Retina (tissue), 1 donor: ENCODE measurements at regions not wholly inside any gene's neighbourhood (a gene's known extent, or its start where the extent isn't known, plus 50 kb on each side); places are given as distances from the start of the nearest gene placed in this dataset.
A peak's percentile ranks its signal among the peaks of the same experiment; 100 is the strongest.

Experiments
- DNase-seq: peaks from one replicate; pipeline ENCODE4 v3.0.0-alpha.2; 2016

DNA sequence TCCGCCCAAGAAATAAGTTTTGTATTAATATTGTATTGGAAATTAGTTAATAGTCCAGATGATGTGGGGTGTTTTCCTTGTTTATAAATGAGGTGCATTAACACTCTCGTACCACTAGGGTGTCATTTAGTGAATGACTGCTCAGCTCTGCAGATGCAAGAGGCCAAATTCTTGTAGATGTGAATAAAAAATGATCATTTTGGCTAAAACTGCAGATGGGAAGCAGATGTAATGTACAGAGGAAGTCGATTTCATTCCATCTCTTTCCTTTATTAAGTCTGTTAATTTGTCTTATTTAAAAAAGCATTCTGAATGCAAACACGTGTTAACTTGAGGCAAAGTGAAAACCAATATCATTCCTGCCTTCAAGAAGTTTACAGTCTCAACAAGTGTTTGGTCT is 108.1 kb downstream of the DHX15 start:
- DNase-seq: no peak

DNA sequence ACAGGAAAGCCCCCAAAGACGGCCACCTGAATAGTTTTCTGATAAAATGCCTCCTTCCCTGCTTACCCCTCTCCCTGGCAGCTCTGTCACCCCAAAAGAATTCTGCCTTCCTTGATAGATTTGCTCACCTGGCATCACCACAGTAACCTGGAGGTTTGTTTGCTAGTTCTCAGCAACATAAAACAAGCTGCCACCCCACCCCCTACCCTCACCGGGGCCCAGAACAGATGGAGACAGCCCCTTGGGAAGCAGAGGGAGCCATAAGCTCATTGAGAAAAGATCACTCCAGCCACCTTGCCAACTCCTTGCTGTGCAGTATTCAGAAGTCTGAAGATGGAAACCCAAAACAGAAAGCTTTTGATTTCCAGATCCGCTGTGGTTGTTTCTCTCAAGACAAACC is 108.6 kb downstream of the DHX15 start:
- no peak for DNase-seq

DNA sequence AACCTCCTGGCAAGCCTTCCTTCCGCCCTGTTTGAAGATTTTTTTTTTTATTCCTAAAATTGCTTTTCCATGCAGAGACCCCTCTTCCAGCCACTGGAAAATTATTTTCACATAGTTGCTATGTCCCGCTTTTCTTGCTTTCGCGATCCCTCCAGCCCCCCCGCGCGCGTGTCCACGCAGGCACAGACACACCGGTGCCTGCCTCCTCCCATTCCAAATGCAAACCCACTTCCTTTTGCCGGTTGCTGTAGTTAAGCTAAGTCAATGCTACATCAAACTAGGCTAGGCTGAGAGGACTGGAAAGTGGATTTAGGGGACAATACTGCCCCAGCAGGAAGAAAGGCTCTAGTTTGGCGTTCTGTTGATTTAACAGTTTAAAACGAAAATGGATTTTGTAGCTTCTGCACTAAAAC is 111.0 kb downstream of the DHX15 start:
- no peak for DNase-seq

DNA sequence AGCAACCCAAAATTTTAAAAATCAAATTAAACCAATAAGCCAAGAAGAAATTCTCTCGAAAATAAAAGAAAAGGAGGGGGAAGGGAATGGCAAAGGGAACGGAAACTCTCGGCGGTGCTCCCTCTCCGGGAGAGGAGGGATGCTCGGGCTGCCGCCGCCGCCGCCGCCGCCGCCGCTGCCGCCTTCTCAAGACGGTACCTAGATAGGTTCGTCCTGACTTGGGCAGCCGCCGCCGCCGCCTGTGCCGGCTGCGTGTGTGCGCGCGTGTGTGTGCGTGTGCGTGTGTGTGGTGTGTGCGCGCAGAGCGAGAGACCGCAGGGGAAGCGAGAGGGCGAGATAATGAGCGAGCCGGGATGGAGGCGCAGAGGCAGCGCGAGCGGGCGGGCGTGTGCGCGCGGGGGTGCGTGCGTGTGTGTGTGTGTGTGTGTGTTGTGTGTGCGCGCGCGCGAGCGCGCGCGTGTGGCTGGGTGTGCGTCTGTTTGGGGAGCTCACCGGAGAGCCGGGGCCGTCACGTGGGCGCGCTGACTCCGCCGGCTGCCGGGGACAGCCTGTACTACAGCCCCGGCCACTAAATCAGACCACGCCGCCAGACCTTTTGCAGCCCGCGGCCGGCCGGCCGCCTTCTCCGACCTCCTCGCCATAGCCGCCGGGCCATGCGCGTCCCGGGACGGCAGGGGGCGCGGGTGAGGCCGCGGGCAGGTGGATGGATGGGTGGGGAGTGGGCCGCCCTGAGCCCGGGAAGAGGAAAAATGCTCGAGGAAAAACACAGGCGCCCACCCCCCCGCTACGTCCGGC is 111.6 kb downstream of the DHX15 start:
- peak; percentile 96 for DNase-seq

DNA sequence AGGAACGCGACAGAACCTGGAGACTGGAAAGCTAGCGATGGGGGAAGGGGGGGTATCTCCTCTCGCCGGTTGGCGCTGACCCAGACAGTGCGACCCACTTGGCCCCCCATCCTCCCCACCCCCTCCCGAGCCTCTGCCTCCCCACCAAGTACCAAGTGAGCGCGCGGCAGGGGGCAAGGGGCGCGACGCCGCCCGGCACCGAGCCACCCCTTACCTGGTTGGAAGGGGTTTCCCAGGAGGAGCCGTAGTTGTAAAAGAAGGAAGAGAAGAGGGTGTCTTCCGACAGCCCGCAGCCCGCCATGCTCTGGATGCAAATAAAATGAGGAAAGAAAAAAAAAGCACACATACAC is 112.2 kb downstream of the DHX15 start:
- DNase-seq: no peak

DNA sequence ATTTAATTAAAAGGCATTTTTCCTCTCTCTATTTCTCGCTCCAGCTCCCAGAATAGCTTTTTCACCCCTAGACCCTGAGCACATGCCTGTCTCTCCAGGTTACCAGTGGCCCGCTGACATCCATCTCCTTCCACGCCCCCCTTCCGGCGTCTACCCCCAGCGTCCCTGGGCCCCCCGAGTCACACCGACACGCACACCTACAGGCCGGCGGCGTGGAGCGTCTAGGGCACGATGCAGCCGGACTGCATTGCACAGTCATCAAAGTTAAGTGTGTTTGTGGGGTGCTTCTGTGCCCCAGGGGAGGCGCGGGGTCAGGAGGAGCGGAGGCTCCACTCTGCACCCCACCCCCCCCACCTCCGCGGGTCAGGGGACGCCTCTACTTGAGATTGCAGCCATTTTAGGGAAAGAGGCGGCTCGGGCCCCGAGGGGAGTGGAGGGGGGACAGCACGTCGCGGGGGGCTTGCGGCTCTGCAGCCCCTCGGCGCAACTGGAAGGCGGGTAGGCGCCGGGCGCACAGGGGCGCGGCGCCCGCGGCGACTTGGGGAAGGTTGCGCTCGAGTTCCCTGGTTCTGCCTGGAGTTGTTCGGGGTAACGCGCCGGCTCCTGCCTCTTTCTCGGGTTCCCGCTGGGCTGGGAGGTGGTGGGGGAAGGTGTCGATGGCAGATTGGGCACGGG is 112.7 kb downstream of the DHX15 start:
- peak; percentile 71 for DNase-seq

DNA sequence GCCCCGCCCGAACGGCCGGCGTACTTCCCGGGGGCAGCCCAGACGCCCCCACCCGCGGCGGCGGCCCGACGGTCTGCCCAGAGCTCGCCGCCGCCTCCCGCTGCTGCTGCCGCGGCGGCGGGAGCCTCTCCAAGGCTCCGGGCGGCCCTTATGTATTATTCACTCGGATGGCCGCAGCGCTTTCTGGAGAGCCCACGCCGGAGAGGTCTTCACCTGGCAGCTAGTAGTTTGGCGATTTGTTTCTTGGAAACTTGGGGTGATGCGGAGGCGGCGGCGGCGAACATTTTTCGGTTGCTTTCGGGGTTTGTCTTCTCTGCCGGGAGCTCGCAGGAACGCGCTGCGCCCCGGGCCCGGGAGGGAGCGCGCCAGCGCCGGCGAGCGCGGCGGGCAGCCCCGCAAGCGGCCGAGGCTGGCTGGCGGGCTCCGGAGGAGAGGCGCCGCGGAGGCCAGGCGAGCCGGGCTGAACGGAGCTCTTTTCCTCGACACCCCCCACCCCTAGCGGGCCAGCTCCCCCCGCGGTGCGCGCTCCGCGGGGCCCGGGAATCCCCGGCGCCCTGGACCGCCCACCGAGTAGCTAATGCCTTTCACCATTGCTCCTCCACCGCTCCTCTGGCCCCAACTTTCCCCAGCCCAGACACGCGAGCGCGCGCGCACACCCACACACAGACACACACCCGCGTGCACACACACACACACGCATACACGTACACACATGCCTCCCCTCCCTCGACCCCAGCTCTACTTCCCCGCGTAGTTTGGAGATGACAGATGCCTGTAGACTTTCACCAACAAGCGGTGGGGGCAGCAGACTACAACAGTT is 113.5 kb downstream of the DHX15 start:
- peak; percentile 85 for DNase-seq

DNA sequence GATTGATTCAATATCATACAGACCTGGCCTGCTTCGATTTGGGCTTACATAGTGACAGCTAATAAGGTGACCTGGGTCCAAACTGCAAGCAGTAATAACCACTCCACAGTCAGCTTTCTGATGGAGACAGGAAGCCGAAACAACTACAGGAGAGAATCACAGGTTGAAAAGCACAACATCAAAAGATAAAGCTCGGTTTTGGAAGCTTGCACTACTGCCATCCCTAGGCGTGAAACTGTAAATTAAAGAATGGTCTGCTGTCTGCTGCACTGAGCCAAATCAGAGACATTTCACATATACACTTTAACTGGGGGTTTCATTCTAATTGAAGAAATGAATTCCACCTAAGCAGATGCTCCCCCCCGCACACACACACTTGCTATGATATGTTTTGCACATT is 116.3 kb downstream of the DHX15 start:
- DNase-seq: no peak

DNA sequence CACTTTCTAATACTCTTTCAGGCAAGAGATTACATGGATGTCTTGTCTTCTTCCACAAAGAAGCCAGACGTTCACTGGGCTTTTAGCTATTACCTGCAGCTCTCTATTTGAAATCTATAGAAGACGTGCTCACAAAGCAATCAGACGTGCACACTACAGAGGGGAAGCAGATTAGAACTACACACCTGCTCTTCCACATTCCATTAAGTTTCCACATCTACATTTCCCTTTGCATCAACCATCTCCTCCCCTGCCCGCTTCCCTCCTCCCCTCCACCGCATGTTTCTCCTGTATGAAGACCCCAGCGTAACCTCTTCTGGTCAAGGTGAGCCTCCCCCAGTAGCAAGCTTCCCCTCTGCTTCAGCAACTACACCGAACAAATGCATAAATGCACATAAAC is 119.8 kb downstream of the DHX15 start:
- DNase-seq: no peak

DNA sequence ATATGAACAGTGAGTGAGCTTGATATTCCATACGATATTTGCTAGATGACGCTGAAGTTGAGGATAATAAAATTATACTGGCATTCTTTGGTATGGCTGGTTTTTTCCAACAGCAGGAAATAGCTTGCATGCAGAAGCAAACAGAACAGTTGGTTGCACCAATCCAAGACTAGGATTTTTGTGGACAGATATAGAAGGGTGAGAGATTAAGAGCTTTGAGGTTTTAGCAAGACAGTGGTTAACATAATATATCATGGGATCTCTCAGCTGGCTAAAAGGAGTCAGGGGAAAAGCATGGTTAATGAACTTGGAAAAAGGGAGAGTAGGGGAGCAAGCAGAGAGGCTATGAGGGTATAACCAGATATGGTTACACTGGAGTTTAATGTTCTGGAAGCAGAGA is 127.9 kb downstream of the DHX15 start:
- no peak for DNase-seq

DNA sequence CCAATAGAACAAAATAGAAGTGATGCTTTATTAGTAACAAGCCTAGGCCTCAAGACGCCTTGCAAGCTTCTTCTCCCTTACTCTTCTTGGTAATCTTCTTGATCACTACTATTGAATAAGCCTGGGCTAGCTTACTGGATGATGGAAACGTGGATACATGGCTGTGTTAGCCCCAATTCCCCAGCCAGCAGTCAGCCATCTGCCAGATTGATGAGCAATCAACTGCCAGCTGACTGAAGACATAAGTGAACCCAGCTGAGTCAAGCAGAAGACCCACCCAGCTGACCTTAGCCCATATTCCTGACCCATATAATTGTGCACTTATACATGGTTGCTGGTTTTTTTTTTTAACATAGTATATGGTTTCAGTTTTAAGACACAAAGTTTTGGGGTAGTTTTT is 130.4 kb downstream of the DHX15 start:
- DNase-seq: peak; percentile 28

DNA sequence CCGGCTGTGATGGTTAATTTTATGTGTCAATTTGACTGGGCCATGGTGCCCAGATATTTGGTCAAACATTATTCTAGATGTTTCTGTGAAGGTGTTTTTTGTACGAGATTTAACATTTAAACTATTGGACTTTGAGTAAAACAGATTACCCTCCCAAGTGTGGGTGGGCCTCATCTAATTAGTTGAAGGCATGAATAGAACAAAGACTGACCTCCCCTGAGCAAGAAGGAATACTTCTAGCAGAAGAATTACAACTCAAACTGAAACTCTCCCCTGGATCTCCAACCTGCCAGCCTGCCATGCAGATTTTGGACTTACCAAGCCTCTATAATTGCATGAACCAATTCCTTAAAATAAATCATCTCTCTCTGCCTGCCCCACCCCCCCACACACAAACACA is 132.5 kb downstream of the DHX15 start:
- no peak for DNase-seq

DNA sequence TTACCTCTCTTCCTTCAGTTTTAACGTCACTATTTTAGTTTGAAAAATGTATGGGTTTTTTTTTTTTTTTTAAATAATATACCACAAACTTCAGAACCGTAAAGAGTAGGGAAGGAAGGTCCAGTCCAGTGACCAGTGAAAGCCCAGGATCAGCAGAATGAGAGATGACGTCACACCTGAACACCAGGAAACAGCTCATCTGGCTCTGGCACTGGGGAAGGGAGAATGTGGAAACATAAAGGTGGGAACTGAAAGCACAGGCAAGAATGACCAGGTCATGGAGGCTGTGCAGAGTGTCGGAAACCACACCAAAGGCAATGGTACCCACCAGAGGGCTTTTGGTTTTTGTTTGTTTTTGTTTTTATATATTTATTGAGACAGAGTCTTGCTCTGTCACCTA is 141.2 kb downstream of the DHX15 start:
- DNase-seq: no peak

DNA sequence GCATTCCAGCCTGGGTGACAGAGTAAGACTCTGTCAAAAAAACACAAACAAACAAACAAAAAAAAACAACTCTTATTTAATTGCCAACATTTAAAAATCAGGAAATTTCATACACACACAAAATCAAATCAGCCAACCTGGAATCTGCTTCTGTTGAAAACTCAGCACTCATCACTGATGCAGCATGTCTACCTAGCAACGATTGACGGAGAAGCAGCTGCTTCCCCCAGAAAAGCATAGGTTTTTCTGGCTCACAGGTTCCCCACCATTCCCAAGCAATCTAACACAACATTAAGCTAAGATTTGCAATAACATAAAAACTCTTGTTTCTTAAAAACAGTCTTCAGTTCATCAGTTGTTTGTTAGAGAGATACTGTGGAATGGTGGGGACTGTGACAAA is 143.6 kb downstream of the DHX15 start:
- DNase-seq: no peak

DNA sequence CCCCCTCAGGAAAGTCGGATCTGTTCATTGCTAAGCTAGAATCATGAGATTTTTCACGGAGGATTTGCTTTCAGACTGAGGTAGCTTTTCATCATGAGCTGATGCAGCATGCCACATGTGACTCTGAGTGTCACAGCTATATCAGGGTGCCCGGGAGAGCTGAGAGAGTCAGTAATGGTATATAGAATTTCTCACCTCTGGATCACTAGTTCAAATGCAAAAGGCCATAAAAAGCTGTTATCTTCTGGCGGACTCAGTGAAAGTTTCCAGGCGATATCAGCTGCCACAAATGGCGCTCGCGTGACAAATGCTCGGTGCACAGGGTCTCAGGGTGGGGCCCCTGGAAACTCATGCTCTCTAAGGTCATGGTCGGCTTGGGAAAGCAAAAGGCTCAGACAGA is 150.1 kb downstream of the DHX15 start:
- peak; percentile 21 for DNase-seq

DNA sequence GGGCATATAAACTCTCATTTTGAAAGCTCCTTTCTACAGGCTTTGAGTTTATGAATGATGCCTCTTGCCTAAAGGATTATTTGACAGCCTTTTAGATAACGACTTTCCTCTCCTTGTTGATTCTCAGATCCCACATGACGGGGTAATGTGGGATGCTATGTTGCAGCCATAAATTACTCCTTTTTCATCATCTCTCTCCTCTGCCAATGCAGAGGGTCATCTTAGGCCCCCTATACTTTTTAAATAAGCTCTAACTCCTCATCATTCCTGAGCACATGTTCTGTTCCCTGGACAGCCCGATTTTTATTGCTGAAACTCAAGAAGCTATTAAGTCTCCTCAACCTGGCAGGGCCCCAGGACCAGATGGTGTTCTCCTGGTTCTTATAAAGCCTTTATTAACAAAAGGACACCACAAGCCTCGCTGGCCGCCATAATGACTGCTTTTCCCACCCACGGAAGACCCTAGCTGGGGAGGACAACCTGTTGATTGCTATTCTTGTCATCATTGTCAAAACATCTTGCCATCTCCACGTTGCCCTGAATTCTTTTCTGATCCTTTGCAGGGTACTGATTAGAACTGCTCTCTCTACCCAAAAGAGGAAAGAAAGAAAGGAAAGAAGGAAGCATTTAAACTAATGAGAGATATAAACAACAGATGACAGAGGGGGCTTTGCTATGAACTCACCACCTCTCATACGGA is 150.7 kb downstream of the DHX15 start:
- DNase-seq: peak; percentile 17

DNA sequence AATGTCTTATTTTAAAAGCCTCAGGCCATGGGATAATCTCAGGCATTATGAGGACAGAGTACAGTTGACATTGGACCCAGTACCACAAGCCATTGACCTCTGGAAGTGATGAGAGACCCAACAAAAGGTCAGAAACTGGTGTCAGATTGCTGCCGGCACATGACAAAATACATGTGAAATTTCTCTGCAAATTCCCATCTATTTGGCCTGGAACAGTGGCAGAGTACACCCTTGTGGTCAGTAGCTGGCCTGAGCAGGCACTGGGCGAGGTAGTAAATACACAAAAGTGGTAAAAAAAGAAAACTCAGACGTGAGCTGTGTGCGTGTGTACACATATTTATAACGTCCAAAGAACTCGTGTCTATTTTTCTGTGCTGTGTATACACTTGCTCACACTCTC is 155.5 kb downstream of the DHX15 start:
- no peak for DNase-seq

DNA sequence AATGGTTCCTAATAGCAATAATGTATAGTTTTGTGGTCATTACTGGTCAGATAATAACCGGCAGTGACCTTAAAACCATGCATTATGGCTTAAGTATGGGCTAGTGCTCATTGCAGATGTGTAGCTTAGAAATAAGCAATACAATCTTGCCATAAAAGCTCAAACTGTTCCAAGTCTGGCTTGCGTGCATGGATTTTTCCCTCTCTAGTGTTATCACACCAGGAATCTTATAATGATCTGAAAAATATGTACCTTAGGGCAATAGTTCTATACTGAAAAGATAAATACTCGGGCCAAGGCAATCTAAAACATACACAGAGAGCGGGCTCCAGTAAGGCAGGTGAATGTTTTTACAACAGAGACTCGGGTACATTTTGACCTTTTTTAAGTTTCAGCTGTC is 157.8 kb downstream of the DHX15 start:
- DNase-seq: no peak

DNA sequence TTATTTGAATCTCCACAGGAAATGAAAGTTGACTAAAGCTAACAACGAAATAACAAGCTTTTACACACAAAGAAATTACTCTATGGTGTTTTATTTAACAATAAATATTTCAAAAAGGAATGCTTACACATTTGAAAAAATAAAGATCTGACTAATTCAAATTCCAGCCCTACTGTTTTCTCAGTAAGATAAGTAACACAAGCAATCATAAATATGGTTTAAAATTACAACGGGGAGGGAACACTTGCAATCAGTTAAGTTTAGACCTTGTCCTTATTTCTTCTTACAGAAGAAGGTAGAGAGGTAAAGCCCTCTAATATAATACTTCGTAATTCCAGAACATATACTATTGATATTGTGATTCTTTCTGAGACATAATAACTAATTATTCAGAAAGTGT is 158.5 kb downstream of the DHX15 start:
- no peak for DNase-seq

DNA sequence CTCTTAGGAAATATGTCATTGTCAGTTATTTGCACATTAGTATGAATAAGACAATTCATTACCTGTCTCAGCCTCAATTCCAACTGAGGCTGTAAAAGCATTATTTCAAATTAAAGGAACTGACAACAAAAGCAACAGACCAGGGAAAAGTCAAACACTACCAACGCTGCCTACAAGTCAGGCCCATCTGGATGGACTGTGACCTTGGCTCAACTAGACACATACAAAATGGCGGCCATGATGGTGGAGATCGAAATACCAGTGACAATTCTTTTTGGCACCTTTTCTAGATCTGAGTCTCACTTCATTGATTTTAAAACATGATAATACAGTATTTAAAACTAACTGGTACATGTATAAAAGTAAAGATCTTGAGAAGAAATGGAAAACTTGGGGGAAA is 160.7 kb downstream of the DHX15 start:
- DNase-seq: no peak

DNA sequence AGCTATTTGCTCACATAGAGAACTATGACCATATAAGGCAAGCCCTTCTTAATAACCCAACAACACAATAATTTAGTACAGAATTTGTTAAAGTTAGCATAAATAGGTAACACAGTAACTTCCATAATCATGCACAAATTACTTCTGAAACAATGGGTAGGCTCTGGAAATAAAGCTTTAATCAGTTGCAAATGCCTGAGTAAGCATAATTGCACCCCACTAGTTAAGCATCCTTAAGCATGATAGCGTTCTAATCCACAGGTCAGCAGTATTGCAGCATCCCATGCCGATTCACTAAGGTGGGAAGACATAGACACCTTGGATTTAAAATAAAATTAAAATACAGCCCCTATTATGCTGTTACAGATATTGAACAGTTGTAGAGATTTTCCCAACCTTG is 161.7 kb downstream of the DHX15 start:
- DNase-seq: no peak

DNA sequence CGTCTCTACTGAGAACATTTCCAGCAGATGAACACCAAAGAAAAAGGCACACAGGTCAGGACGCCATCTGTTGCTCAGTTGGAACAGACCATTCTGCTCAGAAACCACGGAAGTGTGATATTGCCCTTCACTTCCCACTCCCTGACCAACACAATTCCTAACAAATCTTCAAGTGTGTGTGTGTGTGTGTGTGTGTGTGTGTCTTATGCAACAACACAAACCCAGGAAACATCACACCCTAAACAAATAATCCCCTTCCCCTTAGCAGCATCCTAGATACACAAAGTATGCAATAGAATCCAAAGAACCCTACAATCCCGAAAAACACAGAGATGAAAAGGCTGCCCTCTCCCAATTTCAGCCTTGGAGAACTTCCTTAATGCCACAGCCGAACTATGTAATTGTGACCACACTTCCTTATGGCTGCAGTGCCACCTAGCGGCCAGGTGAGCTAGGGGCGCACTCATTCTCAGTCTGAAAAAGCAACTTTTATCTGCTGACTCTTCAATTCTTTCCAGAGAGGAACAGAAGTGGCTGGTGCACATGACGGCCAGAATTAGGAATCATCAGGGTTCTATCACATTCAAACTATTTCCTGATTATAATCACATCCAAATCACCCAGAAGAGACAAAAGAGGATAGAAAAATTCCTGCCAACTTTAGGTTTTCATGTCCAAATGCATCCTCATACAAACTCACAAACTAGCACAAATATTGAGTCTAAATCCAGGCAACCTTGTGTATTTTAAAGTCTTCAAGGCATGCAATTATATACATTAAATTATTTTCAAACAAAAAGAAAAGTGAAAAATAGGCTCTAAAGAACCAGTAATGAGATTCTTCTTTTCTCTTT is 164.9 kb downstream of the DHX15 start:
- peak; percentile 76 for DNase-seq
